Activated T-cell treated with anti-CD3 and anti-CD28 coated beads, Interleukin-2, amount 50 U/mL, for 1 hour (primary cell): ENCODE measurements at regions not wholly inside any gene's neighbourhood (a gene's known extent, or its start where the extent isn't known, plus 50 kb on each side); places are given as distances from the start of the nearest gene placed in this dataset.

Experiments
- DNase-seq: peaks from one replicate; pipeline ENCODE4 v3.0.0-alpha.2; 2020

DNA sequence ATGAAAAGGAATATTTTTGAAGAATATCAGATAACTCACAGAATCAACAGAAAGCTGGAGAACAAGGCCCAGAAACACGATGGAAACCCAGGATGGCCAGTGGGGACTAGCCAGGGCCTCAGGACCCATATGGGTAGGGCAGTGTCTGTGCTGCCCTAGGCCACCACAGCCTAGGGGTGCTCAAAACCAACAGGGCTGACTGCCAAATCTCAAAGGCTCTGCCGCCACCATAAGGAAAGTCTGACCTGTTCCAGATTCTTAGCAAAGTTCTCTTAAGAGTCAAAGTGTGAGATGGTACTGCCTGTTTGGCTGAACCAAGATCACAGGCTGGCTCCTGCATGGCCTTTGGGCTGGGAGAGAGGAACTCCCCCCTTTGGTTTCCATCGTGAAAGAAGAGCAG lies 164.7 kb upstream of the CTTNBP2NL start:
- DNase-seq = no peak

DNA sequence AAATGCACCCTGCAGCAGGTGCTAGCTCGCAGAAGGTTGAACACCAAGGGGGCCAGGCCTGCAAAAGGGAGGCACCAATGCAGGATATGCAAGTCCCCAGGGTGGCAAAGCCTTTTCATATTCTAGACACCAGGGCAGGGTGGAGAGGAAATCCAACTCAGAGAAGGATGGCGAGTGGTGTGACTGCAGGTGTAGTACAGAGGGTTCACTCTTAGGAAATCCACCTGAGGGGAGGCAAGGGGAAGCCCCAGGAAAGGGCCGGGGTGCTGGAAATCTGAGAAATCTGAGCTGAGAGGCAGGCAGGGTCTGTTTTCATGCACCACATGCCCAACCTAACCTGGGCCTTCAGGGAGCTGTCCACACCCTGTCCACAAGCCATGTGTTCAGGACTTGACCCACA lies 163.2 kb upstream of the CTTNBP2NL start:
- no peak for DNase-seq

- no peak for DNase-seq
These were observed 161.3 kb upstream of the CTTNBP2NL start for GRCh38 chr1:112234710-112235109.

- no peak for DNase-seq
These were observed 157.9 kb upstream of the CTTNBP2NL start for GRCh38 chr1:112237983-112238545.

GRCh38 chr1:112239683-112240330 lies 156.2 kb upstream of the CTTNBP2NL start:
- DNase-seq = no peak

GRCh38 chr1:112242470-112242869 lies 153.5 kb upstream of the CTTNBP2NL start:
- no peak for DNase-seq

GRCh38 chr1:112244131-112244530 lies 151.9 kb upstream of the CTTNBP2NL start:
- no peak for DNase-seq

DNA sequence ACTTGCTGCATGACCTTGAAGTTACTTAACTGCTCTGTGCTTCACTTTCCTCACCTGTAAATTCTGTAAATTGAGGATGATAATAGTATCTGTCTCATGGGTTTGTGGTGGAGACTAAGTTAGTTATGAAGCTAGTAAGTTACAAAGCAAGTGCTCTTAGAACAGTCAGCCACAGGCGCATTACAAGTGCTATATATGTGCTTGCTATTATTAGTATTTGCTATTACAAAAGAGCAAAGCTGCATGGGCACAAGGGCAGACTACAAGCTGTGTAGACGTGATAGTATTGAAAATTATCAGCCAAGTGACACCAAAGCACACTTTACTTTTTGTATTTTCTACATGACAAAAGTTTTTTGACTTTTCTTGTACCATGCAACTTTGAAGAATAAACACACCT lies 150.9 kb upstream of the CTTNBP2NL start:
- DNase-seq = no peak

DNA sequence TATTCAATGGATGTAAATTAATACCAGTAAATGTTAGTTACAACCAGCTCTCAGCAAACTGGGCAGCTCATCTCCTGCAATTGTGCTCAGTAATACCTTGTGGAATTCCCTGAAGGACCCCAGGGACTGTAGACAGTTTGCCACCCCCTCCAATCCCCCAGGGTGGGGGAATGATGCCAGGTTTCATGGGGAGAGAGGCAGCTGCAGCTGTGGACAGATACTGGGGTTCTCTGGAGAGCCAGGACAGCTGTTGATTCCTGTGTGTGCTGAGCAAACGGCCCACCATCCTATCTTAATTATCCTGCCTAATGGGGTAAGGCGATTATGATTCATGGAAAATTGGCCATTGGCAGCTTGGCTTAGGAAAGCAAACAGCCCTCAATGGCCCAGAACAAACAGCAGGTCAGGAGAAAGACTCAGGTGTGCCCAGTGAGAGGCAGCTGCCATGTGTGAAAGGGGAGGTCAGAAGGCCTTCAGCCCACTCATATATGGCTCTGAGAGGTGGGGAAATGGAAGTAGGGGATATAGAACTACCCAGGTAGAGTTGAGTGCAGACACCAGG lies 148.9 kb upstream of the CTTNBP2NL start:
- no peak for DNase-seq

GRCh38 chr1:112247961-112248360 lies 148.1 kb upstream of the CTTNBP2NL start:
- no peak for DNase-seq

GRCh38 chr1:112250892-112251291 lies 145.1 kb upstream of the CTTNBP2NL start:
- DNase-seq = no peak

DNA sequence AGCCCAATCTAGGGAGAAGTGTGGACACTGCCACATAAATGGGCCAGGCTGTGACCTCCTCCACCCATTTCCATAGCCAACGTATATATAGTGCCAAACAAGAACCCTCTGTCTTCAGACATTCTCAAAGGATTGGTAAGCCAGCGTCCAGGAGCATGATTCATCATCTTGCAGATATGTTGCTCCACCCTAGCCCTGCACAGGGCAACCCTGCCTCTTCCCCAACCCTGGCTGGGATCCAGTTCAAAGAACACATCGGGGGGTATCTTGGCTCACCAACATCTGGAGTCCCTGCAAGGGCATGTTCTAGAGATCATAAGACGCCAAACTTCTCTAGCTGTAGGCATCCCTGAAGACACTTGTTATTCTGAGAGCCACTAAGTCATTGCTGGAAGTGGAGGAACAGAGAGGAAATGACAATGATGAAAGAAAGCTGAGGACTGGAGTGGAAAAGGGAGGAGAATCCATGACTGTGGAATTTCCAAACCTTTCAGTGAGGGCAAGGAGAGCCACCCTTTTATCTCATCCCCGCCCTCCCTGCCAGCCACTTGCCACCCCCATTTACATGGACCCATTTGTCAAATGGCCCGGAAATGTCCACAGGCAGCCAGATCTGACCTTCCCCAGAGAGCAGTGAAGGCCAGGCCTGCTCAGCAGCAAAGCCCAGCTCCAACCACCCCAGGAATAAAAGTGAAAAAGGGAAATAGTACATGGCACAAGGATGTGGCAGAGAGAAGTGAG lies 144.1 kb upstream of the CTTNBP2NL start:
- DNase-seq = no peak

DNA sequence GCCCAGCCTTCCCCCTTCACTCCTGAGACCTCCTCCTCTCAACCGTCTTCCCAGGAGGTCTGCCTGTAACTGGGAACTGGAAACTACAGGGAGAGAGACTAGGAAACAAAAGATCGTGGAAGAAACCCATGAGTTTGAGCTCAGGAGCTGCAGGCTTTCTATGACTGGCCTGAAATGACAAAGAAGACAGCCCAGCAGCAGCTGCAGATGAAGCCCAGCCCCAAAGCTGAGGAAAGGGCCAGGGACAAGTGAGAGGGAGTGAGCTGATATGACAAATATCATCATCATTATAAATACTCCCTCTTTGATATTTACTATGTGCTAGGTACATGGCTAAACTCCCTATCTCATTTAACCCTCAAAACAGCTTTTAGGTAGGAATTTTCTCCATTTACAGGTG lies 142.6 kb upstream of the CTTNBP2NL start:
- DNase-seq = no peak

GRCh38 chr1:112255080-112255479 lies 140.9 kb upstream of the CTTNBP2NL start:
- DNase-seq = no peak

GRCh38 chr1:112256411-112256810 lies 139.6 kb upstream of the CTTNBP2NL start:
- no peak for DNase-seq

DNA sequence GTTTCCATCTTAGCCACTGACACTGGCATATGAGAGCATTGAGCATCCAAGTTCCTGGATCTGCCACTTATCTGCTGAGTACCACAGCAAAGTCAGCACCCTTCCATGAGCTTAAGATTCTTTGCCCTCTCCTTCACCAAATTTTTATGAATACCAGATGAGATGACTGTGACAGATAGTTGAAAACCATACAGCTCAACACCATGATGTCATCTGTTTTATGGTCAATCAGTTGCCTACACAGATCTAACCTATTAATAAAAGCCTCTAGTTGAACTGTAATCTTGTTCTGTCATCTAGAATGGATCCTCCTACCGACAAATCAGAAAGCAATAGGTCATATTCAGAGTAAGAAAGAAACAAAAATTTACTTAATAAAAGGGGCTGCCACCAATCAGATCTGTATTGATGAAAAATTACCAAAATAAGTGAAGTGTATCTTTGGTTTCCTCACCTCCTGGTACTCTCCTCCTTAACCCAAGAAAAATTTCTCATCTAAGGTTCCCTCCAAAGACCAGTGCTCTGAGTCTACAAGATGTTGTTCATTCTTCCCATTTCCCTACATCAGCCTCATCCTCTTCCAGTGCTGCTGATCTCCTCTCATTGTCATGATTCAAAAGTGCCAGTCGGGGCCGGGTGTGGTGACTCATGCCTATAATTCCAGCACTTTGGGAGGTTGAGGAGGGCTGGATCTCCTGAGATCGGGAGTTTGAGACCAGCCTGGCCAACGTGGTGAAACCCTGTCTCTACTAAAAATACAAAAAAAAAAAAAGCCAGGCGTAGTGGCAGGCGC lies 138.8 kb upstream of the CTTNBP2NL start:
- DNase-seq = no peak

DNA sequence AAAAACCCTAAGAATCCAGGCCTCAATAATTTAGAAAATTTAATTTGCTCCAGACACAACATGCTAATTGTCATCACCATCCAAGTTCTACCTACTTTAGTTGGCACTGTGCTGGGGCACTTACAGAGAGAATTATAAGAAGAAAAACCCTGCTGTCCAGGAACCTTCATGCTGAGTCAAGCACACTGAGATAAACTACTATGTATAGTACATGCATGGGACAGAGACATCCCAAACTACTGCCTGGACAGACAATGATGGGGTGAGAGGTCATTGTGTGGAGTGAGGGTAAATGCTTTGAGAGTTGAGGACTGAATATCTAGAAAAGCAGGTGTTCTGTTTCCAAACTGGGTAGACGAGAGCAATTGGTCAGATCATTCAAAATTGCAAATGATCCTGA lies 135.3 kb upstream of the CTTNBP2NL start:
- DNase-seq = no peak

DNA sequence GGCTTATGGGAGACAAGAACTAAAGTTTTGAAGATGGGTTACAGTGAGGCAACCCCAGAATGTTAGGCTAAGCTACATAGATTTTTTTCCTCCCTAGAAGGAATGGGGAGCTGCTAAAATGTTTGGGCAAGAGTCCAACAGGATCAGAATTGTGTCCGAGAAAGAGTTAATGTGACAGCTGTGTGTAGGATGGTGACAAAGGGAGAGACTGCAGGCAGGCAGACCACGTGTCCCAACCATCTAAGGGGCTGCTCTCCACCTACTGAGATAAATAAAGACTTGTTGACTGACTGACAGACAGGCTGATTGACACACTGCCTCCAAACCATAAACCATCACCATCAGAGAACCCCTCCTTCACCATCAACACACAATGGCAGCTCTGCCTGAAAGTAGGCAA lies 133.7 kb upstream of the CTTNBP2NL start:
- no peak for DNase-seq

GRCh38 chr1:112263042-112263441 lies 133.0 kb upstream of the CTTNBP2NL start:
- no peak for DNase-seq

GRCh38 chr1:112263453-112263852 lies 132.6 kb upstream of the CTTNBP2NL start:
- DNase-seq = no peak

GRCh38 chr1:112264010-112264409 lies 132.0 kb upstream of the CTTNBP2NL start:
- no peak for DNase-seq

GRCh38 chr1:112264553-112264952 lies 131.5 kb upstream of the CTTNBP2NL start:
- DNase-seq = no peak

DNA sequence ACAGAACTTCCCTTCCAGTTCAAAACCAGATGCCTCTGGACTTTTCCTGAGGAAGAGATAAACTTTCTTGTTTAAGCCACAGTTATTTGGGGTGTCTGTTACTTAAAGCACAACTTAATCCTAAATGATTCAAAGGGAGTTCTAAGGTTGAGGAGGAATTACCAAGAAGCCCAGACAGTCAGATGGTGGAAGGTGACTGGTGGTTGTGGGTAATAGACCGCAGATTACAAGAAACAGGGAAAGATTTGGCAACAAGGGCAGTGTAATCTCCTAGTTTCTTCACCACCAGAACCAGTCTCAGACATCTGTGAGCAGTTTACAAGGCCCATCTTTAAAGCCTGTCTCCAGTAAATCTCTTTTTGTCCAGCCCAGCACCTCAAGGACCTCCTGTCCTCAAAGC lies 130.1 kb upstream of the CTTNBP2NL start:
- DNase-seq = no peak
